ENCODE measurements at regions not wholly inside any gene's neighbourhood (a gene's known extent, or its start where the extent isn't known, plus 50 kb on each side); places are given as distances from the start of the nearest gene placed in this dataset.

- no peak for DNase-seq (ENCODE audit: low read depth in 2 of 2)
Measured at GRCh38 chr11:10930224-10930971, 72.5 kb upstream of the ZBED5 start.

GRCh38 chr11:10927538-10927937 lies 69.7 kb upstream of the ZBED5 start:
- no peak for DNase-seq (ENCODE audit: low read depth in 2 of 2)

- DNase-seq (ENCODE audit: low read depth in 2 of 2) = no peak
Measured at GRCh38 chr11:10926801-10927211, 69.0 kb upstream of the ZBED5 start.

- no peak for DNase-seq (ENCODE audit: low read depth in 2 of 2)
Measured at GRCh38 chr11:10925149-10925926, 67.5 kb upstream of the ZBED5 start.

DNA sequence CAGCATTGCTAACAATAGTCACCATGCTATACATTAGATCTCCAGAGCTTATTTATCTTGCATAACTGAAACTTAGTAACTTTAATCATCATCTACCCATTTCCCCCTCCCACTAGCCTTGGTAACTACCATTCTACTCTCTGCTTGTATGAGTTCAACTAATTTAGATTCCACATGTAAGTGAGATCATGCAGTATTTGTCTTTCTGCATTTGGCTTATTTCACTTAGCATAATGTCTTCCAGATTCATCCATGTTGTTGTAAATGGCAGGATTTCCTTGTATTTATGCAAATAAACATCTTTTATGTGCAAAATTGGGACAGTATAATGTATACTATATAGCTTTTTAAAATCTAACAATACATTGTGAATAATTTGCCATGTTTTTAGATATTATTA lies 66.0 kb upstream of the ZBED5 start:
- DNase-seq (ENCODE audit: low read depth in 2 of 2) = no peak

- DNase-seq (ENCODE audit: low read depth in 2 of 2) = no peak
Measured at GRCh38 chr11:10922892-10923291, 65.0 kb upstream of the ZBED5 start.

GRCh38 chr11:10920875-10921274 lies 63.0 kb upstream of the ZBED5 start:
- no peak for DNase-seq (ENCODE audit: low read depth in 2 of 2)

- DNase-seq (ENCODE audit: low read depth in 2 of 2) = no peak
Measured at GRCh38 chr11:10920205-10920604, 62.4 kb upstream of the ZBED5 start.

- no peak for DNase-seq (ENCODE audit: low read depth in 2 of 2)
Measured at GRCh38 chr11:10918698-10919097, 60.8 kb upstream of the ZBED5 start.

- DNase-seq (ENCODE audit: low read depth in 2 of 2) = no peak
Measured at GRCh38 chr11:10918275-10918674, 60.4 kb upstream of the ZBED5 start.

DNA sequence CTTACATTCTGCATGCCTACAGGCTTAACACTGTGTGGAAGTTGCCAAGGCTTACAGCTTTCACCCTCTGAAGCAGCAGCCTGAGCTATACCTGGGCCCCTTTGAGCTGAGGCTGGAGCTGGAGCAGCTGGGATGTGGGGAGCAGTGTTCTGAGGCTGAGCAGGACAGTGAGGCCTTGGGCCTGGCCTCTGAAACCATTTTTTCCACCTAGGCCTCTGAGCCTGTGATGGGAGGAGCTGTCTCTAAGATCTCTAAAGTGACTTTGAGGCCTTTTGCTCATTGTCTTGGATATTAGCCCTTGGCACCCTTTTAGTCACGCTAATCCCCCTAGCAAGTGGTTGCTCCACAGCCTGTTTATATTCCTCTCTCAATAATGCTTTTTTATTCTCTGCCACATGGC lies 59.9 kb upstream of the ZBED5 start:
- DNase-seq (ENCODE audit: low read depth in 2 of 2) = no peak

DNA sequence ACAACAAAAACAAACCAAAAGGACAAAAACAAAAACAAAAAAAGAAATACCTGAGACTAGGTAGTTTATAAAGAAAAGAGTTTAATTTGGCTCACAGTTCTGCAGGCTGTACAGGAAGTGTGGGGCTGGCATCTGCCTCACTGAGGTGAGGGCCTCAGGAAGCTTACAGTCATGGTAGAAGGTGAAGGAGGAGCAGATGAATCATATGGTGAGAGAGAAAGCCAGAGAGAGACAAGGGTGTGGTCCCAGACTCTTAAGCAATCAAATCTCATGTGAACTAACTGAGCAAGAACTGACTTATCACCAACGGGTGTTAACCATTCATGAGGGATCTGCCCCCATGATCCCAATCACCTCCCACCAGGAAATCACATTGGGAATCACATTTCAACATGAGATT lies 58.8 kb upstream of the ZBED5 start:
- DNase-seq (ENCODE audit: low read depth in 2 of 2) = no peak

DNA sequence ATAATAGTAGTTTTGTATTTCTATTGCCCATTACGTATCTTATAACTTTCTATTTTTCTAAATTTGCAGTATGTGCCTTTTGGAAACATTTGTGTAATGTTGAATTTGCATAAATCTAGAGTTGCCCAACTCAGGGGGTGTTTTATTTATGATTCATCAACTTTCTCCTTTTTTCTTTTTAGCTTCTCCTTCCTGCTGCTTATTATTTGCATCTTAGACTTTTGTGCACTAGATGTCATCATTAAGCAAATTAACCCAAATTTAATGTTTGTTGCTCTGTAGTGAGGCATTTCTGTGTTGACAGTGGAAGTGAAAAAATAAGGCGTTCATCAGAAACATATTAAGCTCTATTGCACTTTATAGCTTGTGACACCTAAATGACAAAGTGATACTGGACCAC lies 56.2 kb upstream of the ZBED5 start:
- no peak for DNase-seq (ENCODE audit: low read depth in 2 of 2)

DNA sequence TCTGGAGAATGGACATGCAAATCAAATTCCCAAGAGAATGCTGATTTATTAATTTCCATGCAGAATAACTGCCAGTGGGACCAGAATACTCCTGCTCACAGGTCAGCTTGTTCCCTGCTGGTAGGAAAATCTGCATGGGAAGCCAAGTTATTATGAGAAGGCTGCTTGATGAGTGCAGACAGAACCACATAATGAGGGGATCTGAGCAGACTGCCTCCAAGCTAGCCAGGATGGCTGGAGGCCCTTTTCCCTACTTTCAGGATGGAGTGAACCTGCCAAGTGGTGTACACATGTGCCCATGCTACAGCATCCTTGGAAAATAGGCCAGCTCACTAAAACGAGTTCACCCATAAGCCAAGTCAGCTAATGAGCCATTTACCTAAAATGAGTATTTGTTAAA lies 55.2 kb upstream of the ZBED5 start:
- DNase-seq (ENCODE audit: low read depth in 2 of 2) = no peak

DNA sequence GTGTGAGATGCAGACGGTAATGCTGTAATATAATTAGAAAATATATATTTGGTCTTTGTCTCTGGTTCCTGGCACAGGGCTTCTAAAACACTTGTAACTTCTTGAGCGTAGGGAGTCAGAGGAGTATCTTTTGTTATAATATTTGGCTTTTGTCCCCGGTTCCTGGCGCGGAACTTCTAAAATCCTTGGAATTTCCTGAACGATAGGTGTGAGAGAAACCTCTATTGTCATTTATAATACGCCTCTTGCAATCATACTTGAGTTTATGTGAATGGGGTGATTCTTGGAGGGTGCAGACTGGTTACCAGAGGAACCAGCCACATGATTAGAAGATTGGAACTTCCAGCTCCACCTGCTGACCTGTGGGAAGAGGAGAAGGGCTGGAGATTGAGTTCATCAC lies 54.1 kb upstream of the ZBED5 start:
- DNase-seq (ENCODE audit: low read depth in 2 of 2) = no peak

DNA sequence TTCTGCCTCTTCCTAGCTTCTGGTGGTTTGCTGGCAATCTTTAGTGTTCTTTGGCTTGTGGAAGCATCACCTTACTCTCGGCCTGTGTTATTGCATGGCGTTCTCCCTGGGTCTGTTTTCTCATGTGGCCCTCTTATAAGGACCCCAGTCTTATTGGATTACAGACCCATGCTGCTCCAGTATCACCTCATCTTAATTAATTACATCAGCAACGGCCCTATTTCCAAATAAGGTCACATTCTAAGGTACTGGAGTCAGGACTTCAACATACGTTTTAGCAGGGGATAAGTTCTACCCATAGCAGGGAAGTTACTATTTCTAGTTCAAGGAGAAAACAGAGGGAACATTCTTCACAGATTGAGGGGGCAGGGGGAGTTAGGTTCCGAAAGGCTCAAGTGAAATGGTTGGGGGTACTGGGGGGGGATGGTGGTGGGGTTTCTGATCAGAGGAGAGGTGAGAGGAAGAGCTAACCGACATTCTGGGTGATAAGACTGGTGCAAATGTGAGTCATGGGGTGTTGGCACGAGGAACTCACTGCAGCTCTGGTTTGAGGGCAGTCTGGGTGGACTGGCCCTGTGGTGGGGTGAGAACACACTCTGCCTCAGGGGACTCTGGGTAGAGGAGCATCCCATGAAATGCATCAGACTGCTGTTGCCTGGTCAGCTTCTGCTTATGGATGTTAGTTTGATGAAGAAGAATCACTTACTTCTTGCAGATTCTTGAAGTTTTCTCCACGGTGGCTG lies 51.5 kb upstream of the ZBED5 start:
- DNase-seq (ENCODE audit: low read depth in 2 of 2) = no peak

DNA sequence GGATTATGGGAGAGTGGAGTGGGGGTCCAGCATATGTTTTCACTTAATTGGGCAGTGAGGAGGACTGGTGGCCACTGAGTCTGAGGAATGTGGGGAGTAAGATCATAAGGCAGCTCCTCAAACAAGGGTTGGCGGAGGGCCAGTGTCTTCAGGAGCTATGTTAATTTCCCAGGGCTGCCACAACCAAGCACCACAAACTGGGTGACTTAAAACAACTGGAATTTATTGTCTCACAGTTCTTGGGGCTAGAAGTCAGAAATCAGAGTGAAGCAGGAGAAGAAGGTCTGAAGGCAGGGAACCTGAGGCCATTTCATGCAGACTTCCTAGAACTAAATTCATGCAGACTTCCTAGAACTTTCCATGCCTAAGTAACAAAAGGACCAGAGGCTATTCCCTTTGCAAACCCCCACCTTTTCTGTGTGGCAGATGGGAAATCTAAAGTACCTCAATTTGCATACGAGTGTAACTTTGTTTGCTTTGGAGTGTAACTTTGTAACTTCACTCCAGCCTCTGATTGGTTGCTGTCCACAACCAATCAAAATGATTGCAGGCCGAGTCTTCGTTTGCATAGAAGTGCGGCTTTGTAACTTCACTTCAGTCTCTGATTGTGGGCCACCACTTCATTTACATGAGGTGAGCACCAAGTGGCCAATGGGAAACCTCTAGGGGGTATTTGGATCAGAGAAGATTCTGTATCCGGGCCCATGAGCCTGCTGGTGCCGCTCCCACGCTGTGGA lies 50.5 kb upstream of the ZBED5 start:
- DNase-seq (ENCODE audit: low read depth in 2 of 2) = no peak
